IMR-90 (cell line): ENCODE measurements at regions not wholly inside any gene's neighbourhood (a gene's known extent, or its start where the extent isn't known, plus 50 kb on each side); places are given as distances from the start of the nearest gene placed in this dataset.
"Not testable (repeated sequence)": the region's sequence is repeated elsewhere in the genome, so short reads cannot be mapped to it uniquely, and the experiment has no call there.

Source experiments
- ATAC-seq: fragments of 200-7000 bp; cut with Tn5 transposase; 2 replicates; pipeline ENCODE4 v1.9.1; 2020; ENCODE audit warnings: low read depth, mild to moderate bottlenecking, moderate library complexity
- BruUV-seq: library from RNA; stranded (reverse); fragments of 400-500 nt; replicated peaks from 2 replicates; lab custom pipeline; 2021; lab: Mats Ljungman, UMichigan
- CTCF ChIA-PET: fragments of 300-600 bp; formaldehyde crosslinking; extraction: SDS; loops from one replicate; lab custom pipeline; 2021; ENCODE audit warnings: antibody characterized with exemption; lab: Yijun Ruan, JAX
- POLR2A ChIA-PET: fragments of 300-600 bp; sonication (Branson Sonifier 250); formaldehyde crosslinking; loops from one replicate; lab custom pipeline; 2022; ENCODE audit warnings: antibody characterized with exemption; ENCODE audit not compliant: unreplicated experiment; lab: Charles Lee
- DNase-seq: peaks from one replicate; pipeline ENCODE4 v3.0.0; 2013
- H2AFZ ChIP-seq: replicated peaks from 2 replicates; pipeline ENCODE3; 2013; ENCODE audit warnings: low read length, mild to moderate bottlenecking; ENCODE audit not compliant: poor library complexity
- H2AK5ac ChIP-seq: 2 replicates; pipeline ENCODE4 v1.6.1; 2013; ENCODE audit warnings: low read depth, low read length, inconsistent platforms
- H2AK9ac ChIP-seq: replicated peaks from 2 replicates; pipeline ENCODE3; 2013; ENCODE audit warnings: mild to moderate bottlenecking, low read depth, low read length, moderate library complexity; ENCODE audit not compliant: poor library complexity
- H2BK120ac ChIP-seq: 2 replicates; pipeline ENCODE4 v1.6.1; 2013; ENCODE audit warnings: low read depth, low read length, inconsistent platforms
- H2BK15ac ChIP-seq: 3 replicates; pipeline ENCODE4 v1.6.1; 2013; ENCODE audit warnings: low read depth, low read length, inconsistent platforms
- H2BK20ac ChIP-seq: 2 replicates; pipeline ENCODE4 v1.6.1; 2013; ENCODE audit warnings: low read depth, mild to moderate bottlenecking, inconsistent platforms, low read length, moderate library complexity
- H2BK5ac ChIP-seq: 2 replicates; pipeline ENCODE4 v1.6.1; 2013; ENCODE audit warnings: mild to moderate bottlenecking, low read depth, low read length, inconsistent platforms; ENCODE audit not compliant: poor library complexity, severe bottlenecking
- H3K14ac ChIP-seq: replicated peaks from 2 replicates; pipeline ENCODE4 v1.6.1; 2013; ENCODE audit warnings: low read depth, low read length, inconsistent platforms
- H3K18ac ChIP-seq: 2 replicates; pipeline ENCODE4 v1.6.1; 2013; ENCODE audit warnings: low read depth, low read length, control low read depth
- H3K23ac ChIP-seq: 2 replicates; pipeline ENCODE4 v1.6.1; 2013; ENCODE audit warnings: low read depth, low read length, inconsistent platforms
- H3K27ac ChIP-seq: 2 replicates; pipeline ENCODE4 v1.5.1; 2013; ENCODE audit warnings: mild to moderate bottlenecking, control low read depth, low read length; ENCODE audit not compliant: insufficient read depth
- H3K27me3 ChIP-seq: 2 replicates; pipeline ENCODE4 v1.6.1; 2013; ENCODE audit warnings: low read length; ENCODE audit not compliant: control insufficient read depth, insufficient read depth
- H3K36me3 ChIP-seq: 2 replicates; pipeline ENCODE4 v1.6.1; 2013; ENCODE audit warnings: low read length, mixed read lengths; ENCODE audit not compliant: control insufficient read depth, insufficient read depth
- H3K4ac ChIP-seq: 2 replicates; pipeline ENCODE4 v1.6.1; 2013; ENCODE audit warnings: low read depth, low read length, inconsistent platforms
- H3K4me1 ChIP-seq: 2 replicates; pipeline ENCODE4 v1.6.1; 2013; ENCODE audit warnings: low read length, mixed read lengths; ENCODE audit not compliant: control insufficient read depth, insufficient read depth
- H3K4me2 ChIP-seq: 2 replicates; pipeline ENCODE4 v1.6.1; 2013; ENCODE audit warnings: low read depth, mild to moderate bottlenecking, control low read depth, low read length, moderate library complexity
- H3K4me3 ChIP-seq: 2 replicates; pipeline ENCODE4 v1.5.1; 2013; ENCODE audit warnings: low read depth, mild to moderate bottlenecking, control low read depth, low read length, moderate library complexity; ENCODE audit not compliant: insufficient read depth
- H3K56ac ChIP-seq: 2 replicates; pipeline ENCODE4 v1.6.1; 2013; ENCODE audit warnings: low read length, inconsistent platforms; ENCODE audit not compliant: insufficient read depth; ENCODE audit errors: extremely low read depth
- H3K79me1 ChIP-seq, 2 experiments: 2 replicates each; pipeline ENCODE4 v1.6.1; 2013; ENCODE audit warnings: low read length in 2 of 2, inconsistent platforms in 1 of 2, low read depth in 1 of 2
- H3K9ac ChIP-seq: 2 replicates; pipeline ENCODE4 v1.6.1; 2013; ENCODE audit warnings: low read depth, low read length, control low read depth
- H3K9me1 ChIP-seq: 2 replicates; pipeline ENCODE4 v1.6.1; 2013; ENCODE audit warnings: low read length, inconsistent platforms; ENCODE audit not compliant: insufficient read depth
- H3K9me3 ChIP-seq: 2 replicates; pipeline ENCODE4 v1.6.1; 2013; ENCODE audit warnings: low read length; ENCODE audit not compliant: control insufficient read depth, insufficient read depth
- H4K20me1 ChIP-seq: 2 replicates; pipeline ENCODE4 v1.6.1; 2013; ENCODE audit warnings: low read length, inconsistent platforms; ENCODE audit not compliant: insufficient read depth
- H4K5ac ChIP-seq: 2 replicates; pipeline ENCODE4 v1.6.1; 2013; ENCODE audit warnings: mild to moderate bottlenecking, low read depth, low read length, control low read depth
- H4K8ac ChIP-seq, 2 experiments: 2 replicates each; pipeline ENCODE4 v1.6.1; 2013; ENCODE audit warnings: low read depth in 2 of 2, low read length in 2 of 2, control low read depth in 1 of 2, inconsistent platforms in 1 of 2
- H4K91ac ChIP-seq: 2 replicates; pipeline ENCODE4 v1.6.1; 2013; ENCODE audit warnings: low read depth, low read length, inconsistent platforms; ENCODE audit not compliant: insufficient read depth
- WGBS, 2 experiments: methylation state at CpG; one replicate each; pipeline versions ENCODE4 v1.1.5 to v1.1.7; 2013; ENCODE audit warnings: missing lambda C conversion rate in 2 of 2; ENCODE audit not compliant: insufficient read length in 1 of 2; ENCODE audit errors: extremely low coverage in 2 of 2; 5-methylcytosine and 5-hydroxymethylcytosine counted together
- dilution Hi-C: fragments of 300-500 bp; cut with HindIII; formaldehyde crosslinking; loops from one replicate; pipeline ENCODE4 v1.14.3; 2018; ENCODE audit warnings: low sequenced_read_pairs; ENCODE audit not compliant: unreplicated experiment
- in situ Hi-C: fragments of 300-500 bp; cut with MboI; formaldehyde crosslinking; loops from 3 replicates; pipeline ENCODE4 v1.14.3; 2019; ENCODE audit warnings: low sequenced_read_pairs, inconsistent platforms, mixed read lengths
- intact Hi-C: fragments of 100-400 bp; cut with micrococcal nuclease; formaldehyde crosslinking; loops from 2 replicates; pipeline ENCODE4 v1.10.0; 2022

DNA sequence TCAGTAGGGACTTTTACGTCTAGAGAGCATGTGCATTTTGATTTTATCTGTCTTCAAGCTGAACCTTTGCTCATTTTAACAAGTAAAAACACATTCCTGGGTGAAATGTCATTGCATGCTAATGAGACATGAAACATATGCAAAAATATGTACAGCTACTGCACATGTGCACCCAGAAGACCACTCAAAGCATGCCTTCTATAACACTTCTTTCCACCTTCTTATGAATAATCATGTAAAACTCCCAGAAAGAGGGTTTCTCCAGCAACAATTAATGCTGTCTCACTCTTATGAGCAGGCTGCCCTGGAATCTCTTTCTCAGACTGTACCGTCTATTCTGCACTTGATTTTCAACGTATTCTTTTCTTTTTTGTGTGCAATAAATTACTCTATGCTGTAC lies 4148.1 kb upstream of the TPTE start:
- H3K14ac ChIP-seq, in situ Hi-C loops, H2BK5ac ChIP-seq, H2AFZ ChIP-seq, H4K8ac ChIP-seq, H2AK9ac ChIP-seq, intact Hi-C loops, H3K4ac ChIP-seq, H3K4me1 ChIP-seq, H4K5ac ChIP-seq, POLR2A ChIA-PET, H3K56ac ChIP-seq, H3K27me3 ChIP-seq, dilution Hi-C loops, H2BK15ac ChIP-seq, H3K27ac ChIP-seq, H3K79me1 ChIP-seq, BruUV-seq, ATAC-seq, H4K20me1 ChIP-seq, H3K9me3 ChIP-seq, H3K9ac ChIP-seq, H3K9me1 ChIP-seq, H3K18ac ChIP-seq, H2BK20ac ChIP-seq, H3K4me3 ChIP-seq, H2AK5ac ChIP-seq, H3K23ac ChIP-seq, H3K36me3 ChIP-seq, H4K91ac ChIP-seq, H2BK120ac ChIP-seq: not testable (repeated sequence)
- H3K4me2 ChIP-seq, result peak overlapping the region; percentile 91
- CTCF ChIA-PET, result interaction anchor here (1.8 kb wide), 1 partner anchor 10 kb away, joined by 11 read pairs; no protein-coding TSS in a partner anchor
- WGBS, 2 experiments, result no CpG with 5 or more reads among the region's 3 CpGs
- peak; percentile 16 for DNase-seq

DNA sequence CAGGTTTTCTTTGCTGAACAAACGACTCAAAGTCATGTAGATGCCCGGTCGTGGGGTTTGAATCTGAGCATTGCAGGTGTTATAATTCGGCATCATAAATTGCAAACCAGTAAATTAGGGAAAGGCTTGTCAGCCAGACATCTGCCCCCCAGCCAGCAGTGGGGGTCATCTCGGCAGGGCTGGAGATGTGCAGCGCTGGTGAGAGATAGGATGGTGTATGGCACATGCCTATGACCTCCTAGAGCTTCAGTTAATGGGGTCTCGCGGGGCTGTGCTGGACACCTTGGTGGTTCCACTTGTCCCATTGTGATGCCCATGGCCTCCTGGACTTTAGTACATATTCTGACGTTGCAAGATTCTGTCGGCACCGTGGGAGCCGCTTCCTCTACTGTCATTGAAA lies 4147.2 kb upstream of the TPTE start:
- H2BK5ac ChIP-seq, BruUV-seq, H3K4ac ChIP-seq, H2AK5ac ChIP-seq, H3K9ac ChIP-seq, H3K9me3 ChIP-seq, ATAC-seq, H3K4me1 ChIP-seq, H2AFZ ChIP-seq, H3K9me1 ChIP-seq, POLR2A ChIA-PET, dilution Hi-C loops, H4K91ac ChIP-seq, H3K27me3 ChIP-seq, H2BK20ac ChIP-seq, intact Hi-C loops, H4K20me1 ChIP-seq, H3K27ac ChIP-seq, H2AK9ac ChIP-seq, H3K36me3 ChIP-seq, H4K5ac ChIP-seq, H3K4me3 ChIP-seq, DNase-seq, H2BK120ac ChIP-seq, H3K56ac ChIP-seq, H3K18ac ChIP-seq, H4K8ac ChIP-seq, in situ Hi-C loops, H3K79me1 ChIP-seq, H3K23ac ChIP-seq, H2BK15ac ChIP-seq, H3K14ac ChIP-seq: not testable (repeated sequence)
- H3K4me2 ChIP-seq, result peak overlapping the region; percentile 71; the same call in 1 of the 2 replicates
- 33% methylated on average over 4 of the region's 12 CpGs; no CpG with 5 or more reads in 1 of the 2 experiments for WGBS, 2 experiments
- CTCF ChIA-PET, result interaction anchor here (1.8 kb wide), 1 partner anchor 11 kb away, joined by 11 read pairs; no protein-coding TSS in a partner anchor
